GM20431 (cell line): ENCODE measurements at regions not wholly inside any gene's neighbourhood (a gene's known extent, or its start where the extent isn't known, plus 50 kb on each side); places are given as distances from the start of the nearest gene placed in this dataset.

Experiments
- in situ Hi-C: fragments of 300-500 bp; cut with MseI, MboI; formaldehyde crosslinking; loops from one replicate; pipeline ENCODE4 v1.15.0; 2020; ENCODE audit warnings: low sequenced_read_pairs; ENCODE audit not compliant: unreplicated experiment

GRCh38 chr14:66119606-66120231, 366.5 kb upstream of the CCDC196 start:
- in situ Hi-C loops, result no loop called here

GRCh38 chr14:66120402-66120801, 365.8 kb upstream of the CCDC196 start:
- in situ Hi-C loops, result no loop called here

GRCh38 chr14:66121859-66122258, 364.3 kb upstream of the CCDC196 start:
- in situ Hi-C loops, result no loop called here

GRCh38 chr14:66129224-66129623, 356.9 kb upstream of the CCDC196 start:
- in situ Hi-C loops, result no loop called here

DNA sequence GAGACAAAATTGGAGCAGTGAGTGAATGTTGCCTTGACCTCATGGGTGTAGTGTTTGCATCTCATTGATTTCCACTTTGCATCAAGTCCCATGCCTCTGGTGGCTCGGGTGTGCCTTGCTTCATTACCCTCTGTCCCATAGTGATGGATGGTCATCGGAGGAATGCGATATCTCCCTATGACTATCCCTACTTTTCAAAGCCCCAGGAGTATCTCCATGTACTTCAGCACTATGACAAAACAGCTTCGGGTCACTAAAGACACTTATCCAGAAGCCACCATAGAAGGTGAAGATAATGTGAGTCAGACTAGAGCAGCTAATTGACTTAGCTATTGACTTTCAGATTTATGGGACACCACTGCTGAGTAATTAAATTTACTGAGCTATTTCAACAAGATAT, 355.1 kb upstream of the CCDC196 start:
- in situ Hi-C loops, result no loop called here

DNA sequence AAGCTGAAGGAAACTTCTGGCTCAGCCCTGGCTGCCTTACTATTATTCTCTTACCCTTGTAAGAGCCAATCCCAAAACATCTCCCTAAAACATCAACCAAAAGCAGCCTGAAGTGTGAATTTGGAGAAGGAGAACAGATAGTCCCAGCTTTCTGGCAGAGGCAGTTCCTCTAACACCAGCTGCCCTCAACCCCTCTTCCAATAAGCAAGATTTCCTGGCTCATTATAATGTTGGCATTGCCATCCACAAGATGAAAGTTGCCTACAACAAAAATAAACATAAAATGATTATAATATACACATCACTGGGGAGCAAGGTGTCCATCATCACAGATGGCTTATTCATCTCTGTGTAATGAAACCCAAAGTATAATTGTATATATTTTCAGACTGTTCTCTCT, 352.5 kb upstream of the CCDC196 start:
- in situ Hi-C loops, result no loop called here

GRCh38 chr14:66135831-66136230, 350.3 kb upstream of the CCDC196 start:
- in situ Hi-C loops, result no loop called here

GRCh38 chr14:66137081-66137480, 349.1 kb upstream of the CCDC196 start:
- in situ Hi-C loops, result no loop called here

GRCh38 chr14:66139432-66139831, 346.7 kb upstream of the CCDC196 start:
- in situ Hi-C loops, result no loop called here

DNA sequence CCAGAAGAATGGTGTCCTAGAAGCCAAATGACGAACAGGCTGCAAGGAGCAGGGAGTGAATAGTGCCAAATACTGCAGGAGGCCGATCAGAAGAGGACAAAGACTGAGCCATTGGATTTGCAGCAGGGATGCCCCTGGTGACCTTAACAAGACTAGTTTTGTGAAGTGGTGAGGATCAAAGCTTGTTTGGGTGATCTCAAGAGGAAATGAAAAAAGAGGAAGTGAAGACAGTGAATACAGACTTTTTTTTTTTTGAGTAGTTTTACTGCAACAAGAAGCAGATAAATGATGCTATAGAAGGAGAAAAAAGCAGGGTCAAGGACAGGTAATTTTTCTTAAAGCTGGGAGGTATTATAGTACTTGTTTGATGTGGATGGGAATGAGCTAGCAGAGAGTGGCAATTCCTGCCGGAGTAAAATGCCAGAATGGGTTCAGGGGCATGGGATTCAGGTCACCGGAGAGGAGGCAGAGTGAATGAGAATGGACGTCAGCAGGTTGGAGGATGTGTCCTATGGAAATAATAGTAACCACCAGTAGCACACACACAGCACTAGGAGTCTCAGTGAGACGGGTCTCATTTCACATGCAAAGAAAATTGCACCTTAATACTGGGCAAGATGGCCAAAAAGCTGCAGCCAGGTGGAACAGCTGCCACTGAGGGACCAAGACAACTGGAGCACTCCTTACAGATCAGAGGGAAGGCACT, 345.8 kb upstream of the CCDC196 start:
- in situ Hi-C loops, result no loop called here

GRCh38 chr14:66140963-66141362, 345.2 kb upstream of the CCDC196 start:
- in situ Hi-C loops, result no loop called here

DNA sequence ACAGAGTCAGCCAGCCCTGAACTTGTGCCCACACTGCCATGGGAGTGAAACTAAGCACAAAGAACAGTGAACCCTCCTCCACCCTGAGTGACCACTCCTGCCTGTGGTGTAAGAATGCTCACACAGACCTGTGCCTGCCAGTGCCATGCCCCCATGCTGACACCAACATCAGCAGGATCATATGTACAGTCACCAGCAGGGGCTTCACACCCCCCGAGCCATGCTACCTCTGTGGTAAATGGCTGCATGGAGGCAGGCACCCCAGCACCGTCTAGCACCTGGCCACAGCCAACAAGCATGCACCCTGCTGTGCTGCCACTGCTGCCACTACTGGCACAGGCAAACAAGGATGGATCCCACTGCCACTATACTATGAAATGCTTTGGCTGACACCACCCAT, 344.4 kb upstream of the CCDC196 start:
- in situ Hi-C loops, result no loop called here

GRCh38 chr14:66143387-66144112, 342.6 kb upstream of the CCDC196 start:
- in situ Hi-C loops, result no loop called here

DNA sequence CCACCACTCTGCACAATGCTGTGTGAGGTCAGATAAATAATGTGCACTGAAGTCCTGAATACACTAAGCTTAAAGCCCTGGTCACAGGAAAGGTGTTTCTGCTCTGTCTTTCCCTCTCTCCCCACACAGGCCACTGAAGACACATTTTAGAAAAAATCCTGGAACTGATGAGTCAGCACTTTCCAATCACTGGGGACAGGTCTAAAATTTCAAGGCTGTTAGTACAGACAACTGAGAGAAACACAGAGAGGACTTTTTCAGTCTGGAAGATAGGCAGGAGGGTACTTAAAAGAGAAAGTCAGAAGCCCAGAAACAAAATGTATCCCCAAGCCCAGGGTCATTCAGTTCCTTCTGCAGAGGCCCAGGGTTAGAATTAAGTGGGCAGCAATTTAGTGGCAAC, 333.9 kb upstream of the CCDC196 start:
- in situ Hi-C loops, result no loop called here

GRCh38 chr14:66152747-66153146, 333.4 kb upstream of the CCDC196 start:
- in situ Hi-C loops, result no loop called here

DNA sequence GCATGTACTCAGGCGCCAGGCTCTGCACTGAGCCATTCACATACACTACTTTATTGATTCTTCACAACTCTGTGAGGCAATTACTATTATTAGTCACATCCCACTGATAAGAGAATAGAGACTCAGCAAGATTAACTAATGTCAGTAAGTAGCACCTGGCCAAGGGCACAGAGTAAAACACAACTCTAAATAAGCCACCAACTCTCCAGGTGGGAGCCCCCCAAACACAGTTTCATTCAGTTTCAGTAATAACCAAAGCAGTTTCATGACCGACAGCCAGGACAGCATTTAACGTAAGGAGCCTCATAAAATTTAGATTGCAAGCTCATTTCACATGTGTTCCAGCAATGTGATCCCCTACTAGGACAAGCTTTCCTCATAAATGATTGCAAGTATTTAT, 323.1 kb upstream of the CCDC196 start:
- in situ Hi-C loops, result no loop called here

DNA sequence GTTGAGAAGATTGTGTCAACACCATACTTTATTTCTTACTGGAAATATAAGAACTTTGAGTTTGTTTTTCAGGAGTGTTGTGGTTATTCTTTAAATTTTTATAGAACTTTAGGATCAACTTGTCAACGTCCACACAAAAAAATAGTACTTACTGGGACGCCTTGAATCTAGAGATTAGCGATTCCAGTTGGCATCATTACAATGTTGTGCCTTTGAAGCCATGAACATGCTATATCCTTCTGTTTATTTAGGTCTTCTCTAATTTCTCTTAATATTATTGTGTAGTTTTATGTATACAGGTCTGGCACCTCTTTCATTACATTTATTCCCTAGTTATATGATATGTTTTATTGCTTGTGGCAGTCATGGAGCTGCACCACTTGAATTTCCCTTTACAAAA, 320.8 kb upstream of the CCDC196 start:
- in situ Hi-C loops, result no loop called here

GRCh38 chr14:66174453-66174891, 311.7 kb upstream of the CCDC196 start:
- in situ Hi-C loops, result no loop called here

DNA sequence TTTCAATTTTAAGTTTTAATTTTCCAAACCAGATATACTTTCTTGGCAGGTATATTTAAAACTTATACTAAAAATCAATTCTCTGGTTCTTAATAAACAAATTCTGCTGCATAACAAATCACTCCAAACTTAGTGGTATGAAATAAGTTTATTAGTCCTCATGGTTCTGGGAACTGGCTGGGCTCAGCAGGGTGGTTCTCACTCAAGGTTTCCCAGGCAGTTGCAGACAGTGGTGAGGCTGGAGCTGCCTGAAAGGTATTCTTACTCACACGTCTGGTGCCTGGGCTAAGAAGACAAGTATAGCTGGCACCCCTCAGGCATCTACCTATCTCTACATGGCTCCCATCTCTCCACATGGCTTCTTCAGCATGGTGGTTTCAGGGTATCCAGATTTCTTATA, 308.2 kb upstream of the CCDC196 start:
- in situ Hi-C loops, result no loop called here

DNA sequence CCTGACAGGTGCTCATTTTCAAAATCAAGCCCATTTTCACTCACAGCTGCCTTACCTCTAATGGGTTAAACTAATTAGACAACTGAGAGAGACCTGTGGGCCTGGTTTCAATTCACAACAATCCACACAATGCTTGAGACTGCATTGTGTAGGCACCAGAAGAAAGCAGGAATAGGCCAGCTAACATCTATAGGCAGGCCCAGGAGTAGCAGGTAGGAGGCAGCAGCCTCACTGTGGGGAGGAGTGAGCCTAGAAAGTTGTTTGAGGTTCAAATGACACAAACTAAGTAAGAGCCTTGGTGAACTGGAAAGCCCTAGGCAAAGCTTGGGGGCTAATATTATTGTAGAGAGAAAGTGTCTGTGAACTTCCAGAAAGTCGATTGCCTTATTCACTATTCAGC, 289.5 kb upstream of the CCDC196 start:
- in situ Hi-C loops, result no loop called here

- in situ Hi-C loops, result no loop called here
Measured at GRCh38 chr14:66197276-66197675, 288.9 kb upstream of the CCDC196 start.
